ENCODE measurements at regions not wholly inside any gene's neighbourhood (a gene's known extent, or its start where the extent isn't known, plus 50 kb on each side); places are given as distances from the start of the nearest gene placed in this dataset.

DNA sequence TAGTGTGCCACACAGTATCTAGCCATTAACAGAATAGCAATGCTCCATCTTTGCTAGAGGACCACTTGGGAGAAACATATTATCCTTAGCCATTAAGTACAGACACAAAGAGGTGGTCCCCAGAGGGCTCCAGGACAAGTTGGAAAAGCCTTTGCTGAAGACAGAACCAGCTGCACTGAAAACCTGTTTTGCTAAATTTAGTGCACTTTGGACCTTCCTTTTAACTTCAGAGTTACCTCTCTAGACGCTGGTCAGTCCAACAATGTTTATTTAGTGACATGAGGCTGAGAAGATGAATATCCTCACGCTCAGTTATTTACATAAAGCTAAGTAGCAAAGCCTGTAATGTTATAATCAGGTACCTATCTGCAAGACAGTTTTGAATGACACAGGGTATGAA lies 265.0 kb upstream of the ZNF608 start:
- intact Hi-C loops (cut with DNase I; ENCODE audit: low total_unique reads): no loop called here
- Histone ChIP-seq H3K27me3 (no peaks in the 10 kb centered on the region), H3K36me3 (no peaks in the 10 kb centered on the region), H3K4me3 (no peak overlapping the region), H3K4me1 (no peaks in the 10 kb centered on the region), H3K9me3 (no peaks in the 10 kb centered on the region), H3K27ac (no peak overlapping the region)
- 43 to 100% methylated on average over 1 to 2 of the region's 2 CpGs for WGBS, 2 donors (ENCODE audit: low coverage in 1 of 2)
- in situ Hi-C loops (cut with MboI; ENCODE audit: low pct_ligation_motif_present in 1 of 4, low pct_unique_long_range_greater_than_20kb in 1 of 4, low sequenced_read_pairs in 3 of 4): no loop called here
- DNase-seq: no peak
- no peak for TF ChIP-seq POLR2AphosphoS5 (IDR thresholded peaks at IDR 0.05)
- TF ChIP-seq, protein P1, sequence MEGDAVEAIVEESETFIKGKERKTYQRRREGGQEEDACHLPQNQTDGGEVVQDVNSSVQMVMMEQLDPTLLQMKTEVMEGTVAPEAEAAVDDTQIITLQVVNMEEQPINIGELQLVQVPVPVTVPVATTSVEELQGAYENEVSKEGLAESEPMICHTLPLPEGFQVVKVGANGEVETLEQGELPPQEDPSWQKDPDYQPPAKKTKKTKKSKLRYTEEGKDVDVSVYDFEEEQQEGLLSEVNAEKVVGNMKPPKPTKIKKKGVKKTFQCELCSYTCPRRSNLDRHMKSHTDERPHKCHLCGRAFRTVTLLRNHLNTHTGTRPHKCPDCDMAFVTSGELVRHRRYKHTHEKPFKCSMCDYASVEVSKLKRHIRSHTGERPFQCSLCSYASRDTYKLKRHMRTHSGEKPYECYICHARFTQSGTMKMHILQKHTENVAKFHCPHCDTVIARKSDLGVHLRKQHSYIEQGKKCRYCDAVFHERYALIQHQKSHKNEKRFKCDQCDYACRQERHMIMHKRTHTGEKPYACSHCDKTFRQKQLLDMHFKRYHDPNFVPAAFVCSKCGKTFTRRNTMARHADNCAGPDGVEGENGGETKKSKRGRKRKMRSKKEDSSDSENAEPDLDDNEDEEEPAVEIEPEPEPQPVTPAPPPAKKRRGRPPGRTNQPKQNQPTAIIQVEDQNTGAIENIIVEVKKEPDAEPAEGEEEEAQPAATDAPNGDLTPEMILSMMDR (IDR thresholded peaks at IDR 0.05): no peak
- TF ChIP-seq POLR2A (IDR thresholded peaks at IDR 0.05): no peak
- TF ChIP-seq EP300 (IDR thresholded peaks at IDR 0.05; ENCODE audit: low read depth): no peak

DNA sequence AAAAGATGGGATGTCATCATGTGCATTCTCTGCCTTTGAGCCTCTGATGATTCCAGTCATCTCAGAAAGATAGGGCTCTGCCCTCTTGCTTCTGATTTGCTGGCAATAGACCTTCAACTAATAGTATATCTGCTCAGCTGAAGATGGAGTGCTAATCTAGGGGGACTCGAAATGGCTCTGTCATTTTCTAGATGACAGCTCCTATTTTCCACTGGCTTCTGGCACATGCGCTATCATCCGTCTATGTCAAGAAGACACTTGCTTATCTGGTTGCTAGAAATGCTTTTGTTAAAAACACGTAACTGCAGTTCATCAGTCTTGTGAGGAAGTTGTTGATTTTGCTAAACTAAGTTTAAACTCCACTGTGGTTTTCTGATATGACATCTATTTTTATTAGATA lies 265.5 kb upstream of the ZNF608 start:
- H3K4me3 ChIP-seq: no peak overlapping the region
- no peaks in the 10 kb centered on the region for H3K4me1 ChIP-seq
- no peaks in the 10 kb centered on the region for H3K27me3 ChIP-seq
- no peak for DNase-seq
- no peaks in the 10 kb centered on the region for H3K9me3 ChIP-seq
- TF ChIP-seq, protein P1 (IDR thresholded peaks at IDR 0.05): no peak
- TF ChIP-seq POLR2A (IDR thresholded peaks at IDR 0.05) (no peak), POLR2AphosphoS5 (IDR thresholded peaks at IDR 0.05) (no peak), EP300 (IDR thresholded peaks at IDR 0.05; ENCODE audit: low read depth) (no peak)
- no peak overlapping the region for H3K27ac ChIP-seq
- in situ Hi-C loops (cut with MboI; ENCODE audit: low pct_ligation_motif_present in 1 of 4, low pct_unique_long_range_greater_than_20kb in 1 of 4, low sequenced_read_pairs in 3 of 4) (no loop called here), intact Hi-C loops (cut with DNase I; ENCODE audit: low total_unique reads) (no loop called here)
- 60 to 63% methylated on average over 4 of the region's 4 CpGs for WGBS, 2 donors (ENCODE audit: low coverage in 1 of 2)
- no peaks in the 10 kb centered on the region for H3K36me3 ChIP-seq

DNA sequence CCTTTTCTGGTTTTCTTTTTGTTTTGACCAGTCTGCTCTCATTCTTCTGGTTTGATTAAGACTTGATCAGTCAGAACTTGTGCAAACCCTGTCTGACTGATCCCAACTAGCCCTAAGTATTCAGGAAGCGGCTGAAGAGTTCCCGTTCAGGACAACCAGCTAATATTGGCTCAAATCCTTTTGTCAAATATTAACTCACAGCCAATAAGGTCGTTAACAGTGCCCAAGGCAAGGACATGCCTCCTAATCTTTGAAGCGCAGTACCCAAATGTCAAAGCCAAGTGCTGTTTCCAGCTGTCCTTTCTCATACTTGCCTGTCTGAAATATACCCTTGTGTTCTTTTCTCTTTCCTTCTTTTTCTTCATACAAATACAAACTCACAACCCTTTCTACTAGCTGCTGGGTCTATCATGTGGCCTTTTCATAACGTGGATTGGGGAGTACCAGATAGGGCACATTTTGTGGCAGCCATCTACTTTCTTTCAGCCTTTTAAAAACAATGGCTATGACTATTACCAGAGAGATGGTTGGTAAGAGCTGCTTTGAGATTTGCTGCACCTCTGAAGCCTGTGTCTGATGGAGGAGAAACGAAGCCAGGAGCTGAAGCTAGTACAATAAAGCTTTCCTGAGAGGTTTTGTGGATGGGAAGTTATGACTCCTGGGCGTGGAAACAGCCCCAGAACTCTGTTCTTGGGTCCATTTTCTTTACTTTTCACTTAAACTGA lies 266.4 kb upstream of the ZNF608 start:
- DNase-seq: no peak
- no peaks in the 10 kb centered on the region for H3K9me3 ChIP-seq
- no peaks in the 10 kb centered on the region for H3K27me3 ChIP-seq
- TF ChIP-seq POLR2AphosphoS5 (IDR thresholded peaks at IDR 0.05) (no peak), POLR2A (IDR thresholded peaks at IDR 0.05) (no peak), EP300 (IDR thresholded peaks at IDR 0.05; ENCODE audit: low read depth) (no peak)
- TF ChIP-seq, protein P1 (IDR thresholded peaks at IDR 0.05): no peak
- no peak overlapping the region for H3K27ac ChIP-seq
- H3K4me1 ChIP-seq: peaks cover 0 to 2% (median 0%) of the 10 kb centered on the region in 4 donors
- intact Hi-C loops (cut with DNase I; ENCODE audit: low total_unique reads): no loop called here
- H3K4me3 ChIP-seq: no peak overlapping the region
- H3K36me3 ChIP-seq: no peaks in the 10 kb centered on the region
- in situ Hi-C loops (cut with MboI; ENCODE audit: low pct_ligation_motif_present in 1 of 4, low pct_unique_long_range_greater_than_20kb in 1 of 4, low sequenced_read_pairs in 3 of 4): no loop called here
- 66 to 67% methylated on average over 6 to 7 of the region's 7 CpGs for WGBS, 2 donors (ENCODE audit: low coverage in 1 of 2)

DNA sequence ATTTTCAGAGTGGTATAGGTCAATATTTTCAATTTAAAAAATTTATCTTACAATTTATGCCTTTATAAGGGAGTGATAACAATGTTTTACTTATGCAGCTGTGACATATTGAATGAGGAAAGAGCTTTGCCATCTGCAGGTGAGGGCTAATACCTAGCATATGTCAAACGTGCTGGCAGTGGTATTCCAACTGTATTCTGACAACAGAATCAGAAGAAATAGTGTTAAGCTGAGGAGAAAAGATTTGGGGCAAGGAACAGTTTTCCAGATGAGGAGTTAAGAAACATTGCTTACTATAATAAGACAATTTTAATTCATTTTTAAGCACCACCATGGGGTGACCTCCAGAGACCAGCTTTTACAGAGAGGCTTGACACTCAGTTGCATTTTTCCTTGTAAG lies 267.8 kb upstream of the ZNF608 start:
- TF ChIP-seq, protein P1 (IDR thresholded peaks at IDR 0.05): no peak
- TF ChIP-seq POLR2AphosphoS5 (IDR thresholded peaks at IDR 0.05) (no peak), EP300 (IDR thresholded peaks at IDR 0.05; ENCODE audit: low read depth) (no peak), POLR2A (IDR thresholded peaks at IDR 0.05) (no peak)
- intact Hi-C loops (cut with DNase I; ENCODE audit: low total_unique reads) (no loop called here), in situ Hi-C loops (cut with MboI; ENCODE audit: low pct_ligation_motif_present in 1 of 4, low pct_unique_long_range_greater_than_20kb in 1 of 4, low sequenced_read_pairs in 3 of 4) (no loop called here)
- H3K27ac ChIP-seq: no peak overlapping the region
- H3K9me3 ChIP-seq: no peaks in the 10 kb centered on the region
- no peak for DNase-seq
- no peaks in the 10 kb centered on the region for H3K36me3 ChIP-seq
- no peaks in the 10 kb centered on the region for H3K27me3 ChIP-seq
- H3K4me1 ChIP-seq: peaks cover 0 to 2% (median 0%) of the 10 kb centered on the region in 4 donors
- H3K4me3 ChIP-seq: no peak overlapping the region
- 0 to 44% methylated on average over 1 of the region's 1 CpG for WGBS, 2 donors (ENCODE audit: low coverage in 1 of 2)
